ENCODE measurements at regions not wholly inside any gene's neighbourhood (a gene's known extent, or its start where the extent isn't known, plus 50 kb on each side); places are given as distances from the start of the nearest gene placed in this dataset.

DNA sequence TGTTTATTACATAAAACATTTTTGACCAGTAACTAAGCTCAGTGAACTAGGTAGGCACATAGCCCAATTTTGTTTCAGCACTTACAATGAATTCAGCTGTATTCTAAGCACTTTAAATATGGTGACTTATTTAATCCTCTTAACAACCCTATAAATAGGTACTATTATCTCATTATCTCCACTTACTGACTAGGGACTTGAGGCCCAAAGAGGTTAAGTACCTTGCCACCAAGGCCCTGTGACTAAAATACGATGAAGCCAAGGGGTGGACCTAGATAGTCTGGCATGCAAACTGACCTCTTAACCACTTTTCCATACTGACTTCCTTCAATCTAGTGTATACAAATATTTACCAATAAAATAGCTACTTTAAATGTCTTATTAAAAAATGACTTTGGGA is 266.4 kb downstream of the ZNF608 start:
- TF ChIP-seq EZH2 (IDR thresholded peaks at IDR 0.05) (no peak), POLR2AphosphoS5 (IDR thresholded peaks at IDR 0.05; ENCODE audit: borderline replicate concordance, low read depth, low read length) (no peak), FOXP2 (optimal IDR thresholded peaks at IDR 0.05; ENCODE audit: control extremely low read depth, extremely low read length, insufficient read depth) (no peak)
